H9 (cell line): ENCODE measurements at regions not wholly inside any gene's neighbourhood (a gene's known extent, or its start where the extent isn't known, plus 50 kb on each side); places are given as distances from the start of the nearest gene placed in this dataset.

ENCODE experiments used
- DNase-seq: peaks from one replicate; pipeline ENCODE4 v3.0.0-alpha.2; 2017
- H2AFZ ChIP-seq: one replicate; pipeline ENCODE4 v1.6.1; 2013; ENCODE audit warnings: mild to moderate bottlenecking, low read length, control low read depth, moderate library complexity
- H2AK5ac ChIP-seq: 2 replicates; pipeline ENCODE4 v1.6.1; 2013; ENCODE audit warnings: low read length, control low read depth, mixed read lengths; ENCODE audit not compliant: insufficient read length
- H2BK120ac ChIP-seq: one replicate; pipeline ENCODE4 v1.6.1; 2013; ENCODE audit warnings: low read depth, mild to moderate bottlenecking, low read length, control low read depth, inconsistent platforms; ENCODE audit not compliant: poor library complexity, severe bottlenecking
- H2BK12ac ChIP-seq: 2 replicates; pipeline ENCODE4 v1.6.1; 2013; ENCODE audit warnings: low read length, control low read depth, mixed read lengths, low read depth; ENCODE audit not compliant: insufficient read length
- H2BK15ac ChIP-seq: 2 replicates; pipeline ENCODE4 v1.6.1; 2013; ENCODE audit warnings: low read depth, low read length, control low read depth
- H2BK20ac ChIP-seq: one replicate; pipeline ENCODE4 v1.6.1; 2013; ENCODE audit warnings: low read depth, mild to moderate bottlenecking, low read length, control low read depth, inconsistent platforms; ENCODE audit not compliant: poor library complexity, severe bottlenecking
- H2BK5ac ChIP-seq: 2 replicates; pipeline ENCODE4 v1.6.1; 2013; ENCODE audit warnings: low read length, control low read depth, mixed read lengths; ENCODE audit not compliant: insufficient read length
- H3K14ac ChIP-seq: 2 replicates; pipeline ENCODE4 v1.6.1; 2013; ENCODE audit warnings: low read length, control low read depth; ENCODE audit not compliant: insufficient read depth
- H3K18ac ChIP-seq: 2 replicates; pipeline ENCODE4 v1.6.1; 2013; ENCODE audit warnings: low read depth, mild to moderate bottlenecking, mixed read lengths, low read length, control low read depth; ENCODE audit not compliant: insufficient read length
- H3K23ac ChIP-seq: 2 replicates; pipeline ENCODE4 v1.6.1; 2013; ENCODE audit warnings: low read length, control low read depth, mixed read lengths, low read depth; ENCODE audit not compliant: insufficient read length
- H3K23me2 ChIP-seq: 2 replicates; pipeline ENCODE4 v1.6.1; 2013; ENCODE audit warnings: low read depth, mild to moderate bottlenecking, mixed read lengths, low read length, control low read depth; ENCODE audit not compliant: insufficient read length, poor library complexity, severe bottlenecking
- H3K27ac ChIP-seq: 2 replicates; pipeline ENCODE4 v1.5.1; 2013; ENCODE audit warnings: low read length, control low read depth, mixed read lengths, low read depth; ENCODE audit not compliant: insufficient read length
- H3K27me3 ChIP-seq: 2 replicates; pipeline ENCODE4 v1.6.1; 2013; ENCODE audit warnings: low read length, control low read depth, inconsistent platforms; ENCODE audit not compliant: insufficient read depth
- H3K4ac ChIP-seq: 2 replicates; pipeline ENCODE4 v1.6.1; 2013; ENCODE audit warnings: low read depth, mild to moderate bottlenecking, control low read depth, inconsistent platforms, low read length, moderate library complexity
- H3K4me1 ChIP-seq: 2 replicates; pipeline ENCODE4 v1.6.1; 2013; ENCODE audit warnings: low read length, control low read depth, inconsistent platforms; ENCODE audit not compliant: insufficient read depth
- H3K4me2 ChIP-seq: 2 replicates; pipeline ENCODE4 v1.6.1; 2013; ENCODE audit warnings: low read length, control low read depth, mixed read lengths; ENCODE audit not compliant: insufficient read length, insufficient read depth
- H3K56ac ChIP-seq: 2 replicates; pipeline ENCODE4 v1.6.1; 2013; ENCODE audit warnings: low read depth, mild to moderate bottlenecking, mixed read lengths, low read length, control low read depth; ENCODE audit not compliant: insufficient read length
- H3K79me1 ChIP-seq: 2 replicates; pipeline ENCODE4 v1.6.1; 2013; ENCODE audit warnings: low read depth, mild to moderate bottlenecking, moderate library complexity, low read length, control low read depth, inconsistent platforms; ENCODE audit not compliant: insufficient read depth, poor library complexity, severe bottlenecking
- H3K79me2 ChIP-seq: 2 replicates; pipeline ENCODE4 v1.6.1; 2013; ENCODE audit warnings: low read length, control low read depth, inconsistent platforms; ENCODE audit not compliant: insufficient read depth
- H3K9ac ChIP-seq: 2 replicates; pipeline ENCODE4 v1.6.1; 2013; ENCODE audit warnings: low read length, control low read depth, mixed read lengths; ENCODE audit not compliant: insufficient read length; ENCODE audit errors: extremely low read depth
- H3K9me3 ChIP-seq: one replicate; pipeline ENCODE4 v1.6.1; 2013; ENCODE audit warnings: low read depth, low read length, inconsistent platforms; ENCODE audit not compliant: control insufficient read depth
- H3T11ph ChIP-seq: one replicate; pipeline ENCODE4 v1.6.1; 2013; ENCODE audit warnings: mild to moderate bottlenecking, low read length, control low read depth, inconsistent platforms
- H4K20me1 ChIP-seq: one replicate; pipeline ENCODE4 v1.6.1; 2013; ENCODE audit not compliant: control insufficient read depth, insufficient read length, insufficient read depth
- H4K5ac ChIP-seq: 2 replicates; pipeline ENCODE4 v1.6.1; 2013; ENCODE audit warnings: low read depth, mild to moderate bottlenecking, mixed read lengths, low read length, control low read depth; ENCODE audit not compliant: insufficient read length
- H4K8ac ChIP-seq: replicated peaks from 2 replicates; pipeline ENCODE4 v1.6.1; 2013; ENCODE audit warnings: low read length, control low read depth, mixed read lengths, low read depth; ENCODE audit not compliant: insufficient read length
- H4K91ac ChIP-seq: 2 replicates; pipeline ENCODE4 v1.6.1; 2013; ENCODE audit warnings: low read depth, mild to moderate bottlenecking, moderate library complexity, mixed read lengths, low read length, control low read depth; ENCODE audit not compliant: insufficient read length
- H3K27ac Mint-ChIP-seq, 3 experiments: 2 replicates in 2 of 3; 3 replicates in 1 of 3; pipeline ENCODE4 v1.8.0; 2020 to 2021; ENCODE audit warnings: mixed read lengths in 3 of 3, mild to moderate bottlenecking in 1 of 3, moderate library complexity in 1 of 3
- H3K27me3 Mint-ChIP-seq: 2 replicates; pipeline ENCODE4 v1.8.0; 2021; ENCODE audit warnings: low read depth, mild to moderate bottlenecking, moderate library complexity, mixed read lengths
- H3K36me3 Mint-ChIP-seq, 3 experiments: 2 replicates in 2 of 3; 3 replicates in 1 of 3; pipeline ENCODE4 v1.8.0; 2020 to 2021; ENCODE audit warnings: low read depth in 3 of 3, mixed read lengths in 3 of 3; ENCODE audit not compliant: insufficient read depth in 1 of 3
- H3K4me1 Mint-ChIP-seq, 2 experiments: 2 replicates each; pipeline ENCODE4 v1.8.0; 2020; ENCODE audit warnings: mixed read lengths in 2 of 2
- H3K4me3 Mint-ChIP-seq, 2 experiments: 2 replicates in 1 of 2; 3 replicates in 1 of 2; pipeline ENCODE4 v1.8.0; 2020 to 2021; ENCODE audit warnings: mild to moderate bottlenecking in 2 of 2, mixed read lengths in 2 of 2, moderate library complexity in 1 of 2
- H3K9me3 Mint-ChIP-seq, 2 experiments: 2 replicates in 1 of 2; 3 replicates in 1 of 2; pipeline ENCODE4 v1.8.0; 2020; ENCODE audit warnings: mild to moderate bottlenecking in 2 of 2, mixed read lengths in 2 of 2, moderate library complexity in 1 of 2
- CTCF ChIP-seq: fragments of 200-600 bp; sonication (generic); conservative IDR thresholded peaks from 3 replicates; pipeline ENCODE4 v1.8.0; 2021; ENCODE audit warnings: antibody characterized with exemption, mild to moderate bottlenecking
- WGBS: extraction: QIAGEN DNeasy Blood & Tissue Kit; methylation state at CpG from one replicate; pipeline ENCODE4 v1.1.7; 2013; ENCODE audit warnings: missing lambda C conversion rate, low lambda C conversion rate, mixed read lengths; ENCODE audit not compliant: insufficient read length; ENCODE audit errors: extremely low coverage; 5-methylcytosine and 5-hydroxymethylcytosine counted together

GRCh38 chr9:7234144-7234543, 476.4 kb downstream of the KDM4C start:
- Histone ChIP-seq H2BK12ac (no peak overlapping the region), H3K9ac (no peak overlapping the region), H4K20me1 (no peaks in the 10 kb centered on the region), H3K27ac (no peak overlapping the region), H4K8ac (no peak overlapping the region), H3K56ac (no peak overlapping the region), H3K4me1 (peaks cover 5% of the 10 kb centered on the region; the same call in 1 of the 2 replicates), H2BK20ac (no peak overlapping the region), H2AK5ac (no peak overlapping the region), H3K79me2 (no peaks in the 10 kb centered on the region), H3K23ac (no peak overlapping the region), H3K9me3 (no peaks in the 10 kb centered on the region), H3K4me2 (no peak overlapping the region), H3K14ac (no peak overlapping the region), H2BK120ac (no peak overlapping the region), H3T11ph (no peak overlapping the region), H2BK15ac (no peak overlapping the region), H2BK5ac (no peak overlapping the region), H3K79me1 (no peaks in the 10 kb centered on the region), H3K27me3 (no peaks in the 10 kb centered on the region; the same call in 1 of the 2 replicates), H2AFZ (no peak overlapping the region), H3K23me2 (no peaks in the 10 kb centered on the region), H4K91ac (no peak overlapping the region), H3K18ac (no peak overlapping the region), H4K5ac (no peak overlapping the region), H3K4ac (no peak overlapping the region)
- no CpG with 5 or more reads among the region's 5 CpGs for WGBS
- peak; percentile 84 for DNase-seq
- H3K4me3 Mint-ChIP-seq = no peak overlapping the region
- peak overlapping the region in 1 of 3 experiments; percentile 86; a peak in 1 of 7 replicates for H3K27ac Mint-ChIP-seq
- H3K27me3 Mint-ChIP-seq = no peaks in the 10 kb centered on the region
- H3K4me1 Mint-ChIP-seq = peaks cover 34 to 44% of the 10 kb centered on the region in 2 experiments
- H3K9me3 Mint-ChIP-seq = 0 out of 5 replicates have a peak, but pooled peaks cover 0 to under 1% of the 10 kb centered on the region in 2 experiments
- TF ChIP-seq CTCF = peak; percentile 86
- no peaks in the 10 kb centered on the region for H3K36me3 Mint-ChIP-seq
